Spleen (tissue), 7 donors: ENCODE measurements at regions not wholly inside any gene's neighbourhood (a gene's known extent, or its start where the extent isn't known, plus 50 kb on each side); places are given as distances from the start of the nearest gene placed in this dataset.

Source experiments
- POLR2A ChIP-seq, 3 donors: fragments of 450-650 bp; IDR thresholded peaks; one replicate each; pipeline ENCODE4 v1.5.1; 2017; ENCODE audit warnings: antibody characterized with exemption in 3 of 3, mild to moderate bottlenecking in 1 of 3
- POLR2AphosphoS5 ChIP-seq, 3 donors: sonication (generic); formaldehyde crosslinking; IDR thresholded peaks; one replicate each; pipeline ENCODE4 v1.5.1; 2017; ENCODE audit warnings: antibody characterized with exemption in 3 of 3
- TF ChIP-seq, protein P1 (sequence below), 11 experiments: fragments of 200-600 bp in 7 of 11; fragments of 450-650 bp in 4 of 11; sonication (generic) in 4 of 11; IDR thresholded peaks in 8 of 11; conservative IDR thresholded peaks in 3 of 11; 1 replicate in 7 of 11; 2 replicates in 4 of 11; pipeline versions ENCODE4 v1.4.0 to v1.8.0; 2016 to 2021; ENCODE audit warnings: antibody characterized with exemption in 11 of 11, inconsistent platforms in 4 of 11, mild to moderate bottlenecking in 1 of 11
- donor health status: DM: no; HTN: no; CAD: no; lungs with moderate emphysema.
- donor health status: DM: no; HTN: no; CAD: no.
- donor health status: DM: no; HTN: no; CAD: no.

DNA sequence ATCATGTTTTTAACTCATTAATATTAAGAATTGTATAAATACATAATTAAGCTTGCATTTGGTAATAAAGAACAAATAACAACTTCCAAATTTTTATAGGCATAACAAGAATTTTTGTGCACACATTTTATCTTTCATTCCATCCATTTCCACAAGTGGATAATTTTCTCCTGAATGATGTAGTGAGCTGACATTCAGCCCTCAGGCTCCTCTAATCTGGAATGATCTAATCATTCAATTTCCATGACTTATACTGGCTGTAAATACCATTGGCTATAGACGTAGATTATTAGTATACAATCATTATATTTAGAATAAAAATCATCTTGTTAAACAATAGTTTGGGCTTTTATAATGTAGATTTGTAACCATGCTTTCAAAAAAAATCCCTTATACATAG is 287.2 kb upstream of the GHITM start:
- TF ChIP-seq, protein P1, sequence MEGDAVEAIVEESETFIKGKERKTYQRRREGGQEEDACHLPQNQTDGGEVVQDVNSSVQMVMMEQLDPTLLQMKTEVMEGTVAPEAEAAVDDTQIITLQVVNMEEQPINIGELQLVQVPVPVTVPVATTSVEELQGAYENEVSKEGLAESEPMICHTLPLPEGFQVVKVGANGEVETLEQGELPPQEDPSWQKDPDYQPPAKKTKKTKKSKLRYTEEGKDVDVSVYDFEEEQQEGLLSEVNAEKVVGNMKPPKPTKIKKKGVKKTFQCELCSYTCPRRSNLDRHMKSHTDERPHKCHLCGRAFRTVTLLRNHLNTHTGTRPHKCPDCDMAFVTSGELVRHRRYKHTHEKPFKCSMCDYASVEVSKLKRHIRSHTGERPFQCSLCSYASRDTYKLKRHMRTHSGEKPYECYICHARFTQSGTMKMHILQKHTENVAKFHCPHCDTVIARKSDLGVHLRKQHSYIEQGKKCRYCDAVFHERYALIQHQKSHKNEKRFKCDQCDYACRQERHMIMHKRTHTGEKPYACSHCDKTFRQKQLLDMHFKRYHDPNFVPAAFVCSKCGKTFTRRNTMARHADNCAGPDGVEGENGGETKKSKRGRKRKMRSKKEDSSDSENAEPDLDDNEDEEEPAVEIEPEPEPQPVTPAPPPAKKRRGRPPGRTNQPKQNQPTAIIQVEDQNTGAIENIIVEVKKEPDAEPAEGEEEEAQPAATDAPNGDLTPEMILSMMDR (IDR thresholded peaks at IDR 0.05 in 8 of 11, conservative IDR thresholded peaks at IDR 0.05 in 3 of 11): no peak
- TF ChIP-seq POLR2AphosphoS5 (IDR thresholded peaks at IDR 0.05): no peak
- no peak for TF ChIP-seq POLR2A (IDR thresholded peaks at IDR 0.05)
